ENCODE measurements at regions not wholly inside any gene's neighbourhood (a gene's known extent, or its start where the extent isn't known, plus 50 kb on each side); places are given as distances from the start of the nearest gene placed in this dataset.

GRCh38 chr3:161557445-161558150 lies 61.0 kb downstream of the OTOL1 start:
- Histone ChIP-seq H3K9me3 (ENCODE audit: control insufficient read depth, insufficient read depth, low read depth, low read length) (no peaks in the 10 kb centered on the region), H3K27ac (ENCODE audit: extremely low read depth, low read depth, low read length) (no peak overlapping the region), H3K4me3 (ENCODE audit: low read depth, low read length) (no peak overlapping the region), H3K4me1 (ENCODE audit: control insufficient read depth, insufficient read depth, low read length) (no peaks in the 10 kb centered on the region), H3K36me3 (ENCODE audit: control insufficient read depth in 2 of 2, insufficient read depth in 1 of 2, low read length in 2 of 2) (no peaks in the 10 kb centered on the region)
- ChIA-PET CTCF (no interaction called here), POLR2A (no interaction called here)
- no peak for TF ChIP-seq ZNF335 (tag by site-specific recombination; conservative IDR thresholded peaks at IDR 0.05)

- TF ChIP-seq, protein P1, sequence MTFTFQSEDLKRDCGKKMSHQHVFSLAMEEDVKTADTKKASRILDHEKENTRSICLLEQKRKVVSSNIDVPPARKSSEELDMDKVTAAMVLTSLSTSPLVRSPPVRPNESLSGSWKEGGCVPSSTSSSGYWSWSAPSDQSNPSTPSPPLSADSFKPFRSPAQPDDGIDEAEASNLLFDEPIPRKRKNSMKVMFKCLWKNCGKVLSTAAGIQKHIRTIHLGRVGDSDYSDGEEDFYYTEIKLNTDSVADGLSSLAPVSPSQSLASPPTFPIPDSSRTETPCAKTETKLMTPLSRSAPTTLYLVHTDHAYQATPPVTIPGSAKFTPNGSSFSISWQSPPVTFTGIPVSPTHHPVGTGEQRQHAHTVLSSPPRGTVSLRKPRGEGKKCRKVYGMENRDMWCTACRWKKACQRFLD (tag by site-specific recombination; IDR thresholded peaks at IDR 0.05) = no peak
- TF ChIP-seq, protein P2, sequence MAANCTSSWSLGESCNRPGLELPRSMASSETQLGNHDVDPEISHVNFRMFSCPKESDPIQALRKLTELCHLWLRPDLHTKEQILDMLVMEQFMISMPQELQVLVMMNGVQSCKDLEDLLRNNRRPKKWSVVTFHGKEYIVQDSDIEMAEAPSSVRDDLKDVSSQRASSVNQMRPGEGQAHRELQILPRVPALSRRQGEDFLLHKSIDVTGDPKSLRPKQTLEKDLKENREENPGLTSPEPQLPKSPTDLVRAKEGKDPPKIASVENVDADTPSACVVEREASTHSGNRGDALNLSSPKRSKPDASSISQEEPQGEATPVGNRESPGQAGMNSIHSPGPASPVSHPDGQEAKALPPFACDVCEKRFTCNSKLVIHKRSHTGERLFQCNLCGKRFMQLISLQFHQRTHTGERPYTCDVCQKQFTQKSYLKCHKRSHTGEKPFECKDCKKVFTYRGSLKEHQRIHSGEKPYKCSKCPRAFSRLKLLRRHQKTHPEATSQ (tag by site-specific recombination; IDR thresholded peaks at IDR 0.05) = no peak
- TF ChIP-seq ZBTB6 (tag by site-specific recombination; IDR thresholded peaks at IDR 0.05) = no peak
- TF ChIP-seq KLF1 (tag by site-specific recombination; IDR thresholded peaks at IDR 0.05) = no peak
- no peak for TF ChIP-seq ZNF610 (tag by site-specific recombination; IDR thresholded peaks at IDR 0.05; ENCODE audit: borderline replicate concordance)
- TF ChIP-seq GLI2 (tag by site-specific recombination; IDR thresholded peaks at IDR 0.05; ENCODE audit: borderline replicate concordance, low read depth) = no peak
- no peak for TF ChIP-seq ZNF548 (tag by site-specific recombination; IDR thresholded peaks at IDR 0.05)
- TF ChIP-seq ZSCAN23 (tag by site-specific recombination; IDR thresholded peaks at IDR 0.05) = no peak
- no peak for TF ChIP-seq ZNF645 (tag by site-specific recombination; IDR thresholded peaks at IDR 0.05)
- no peak for TF ChIP-seq ZNF26 (tag by site-specific recombination; IDR thresholded peaks at IDR 0.05)
- TF ChIP-seq ZNF785 (tag by site-specific recombination; IDR thresholded peaks at IDR 0.05) = no peak
- TF ChIP-seq ZNF10 (tag by site-specific recombination; IDR thresholded peaks at IDR 0.05) = no peak
- TF ChIP-seq ZNF791 (tag by site-specific recombination; IDR thresholded peaks at IDR 0.05) = no peak
- no peak for TF ChIP-seq MEIS1 (CRISPR knock-in tag; IDR thresholded peaks at IDR 0.05; ENCODE audit: borderline replicate concordance)
- H3K9me3 ChIP-seq (ENCODE audit: control insufficient read depth, insufficient read depth, low read depth, low read length) = no peaks in the 10 kb centered on the region
- H3K27ac ChIP-seq (ENCODE audit: extremely low read depth, low read depth, low read length) = no peak overlapping the region
- H3K36me3 ChIP-seq (ENCODE audit: control insufficient read depth in 2 of 2, insufficient read depth in 1 of 2, low read length in 2 of 2) = no peaks in the 10 kb centered on the region
- POLR2A ChIA-PET = no interaction called here
- CTCF ChIA-PET = interaction anchor here (0.6 to 0.7 kb wide), 2 partner anchors 48 to 99 kb away, joined by 3 read pairs; no protein-coding TSS in a partner anchor
- no peak overlapping the region for H3K4me3 ChIP-seq (ENCODE audit: low read depth, low read length)
- H3K4me1 ChIP-seq (ENCODE audit: control insufficient read depth, insufficient read depth, low read length) = no peaks in the 10 kb centered on the region
These were observed 61.6 kb downstream of the OTOL1 start for GRCh38 chr3:161558236-161558635.
